ENCODE measurements at regions not wholly inside any gene's neighbourhood (a gene's known extent, or its start where the extent isn't known, plus 50 kb on each side); places are given as distances from the start of the nearest gene placed in this dataset.

- no peaks in the 10 kb centered on the region for H3K79me2 ChIP-seq (ENCODE audit: insufficient read depth, low read length)
- H3K4me3 ChIP-seq (replicated peaks in 1 of 3; ENCODE audit: low read depth in 2 of 3, low read length in 3 of 3) = no peak overlapping the region
- Mint-ChIP-seq H3K9me3 (peaks cover 0 to 3% (median 0%) of the 10 kb centered on the region in 7 donors), H3K27me3 (ENCODE audit: low read depth in 3 of 3) (peaks cover under 1 to 6% (median 3%) of the 10 kb centered on the region in 3 donors), H3K36me3 (no peaks in the 10 kb centered on the region), H3K4me1 (no peaks in the 10 kb centered on the region), H3K27ac (no peak overlapping the region), H3K4me3 (no peak overlapping the region)
- H2AFZ ChIP-seq (ENCODE audit: insufficient read depth, low read depth, low read length, poor library complexity, severe bottlenecking) = no peak overlapping the region
- TF ChIP-seq CTCF (IDR thresholded peaks at IDR 0.05) = no peak
- H3K27me3 ChIP-seq (ENCODE audit: control insufficient read depth in 2 of 2, insufficient read depth in 2 of 2, low read length in 2 of 2) = no peaks in the 10 kb centered on the region
- no peaks in the 10 kb centered on the region for H3K9me3 ChIP-seq (replicated peaks in 1 of 2; ENCODE audit: control insufficient read depth in 1 of 2, insufficient read depth in 1 of 2, low read length in 2 of 2)
- H3K9ac ChIP-seq (ENCODE audit: insufficient read depth, low read length, poor library complexity, severe bottlenecking) = no peak overlapping the region
- intact Hi-C loops (cut with micrococcal nuclease) = no loop called here
- whole genome bisulfite sequencing (ENCODE audit: insufficient coverage) = 67% methylated on average over 1 of the region's 3 CpGs
- no peaks in the 10 kb centered on the region for H3K36me3 ChIP-seq (replicated peaks in 1 of 2; ENCODE audit: control insufficient read depth in 1 of 2, insufficient read depth in 2 of 2, low read length in 2 of 2)
- H4K20me1 ChIP-seq (ENCODE audit: insufficient read depth, low read length) = no peaks in the 10 kb centered on the region
- H3K27ac ChIP-seq (ENCODE audit: low read depth in 1 of 2, low read length in 2 of 2) = no peak overlapping the region
- no peak for DNase-seq
- H3K4me2 ChIP-seq (replicated peaks; ENCODE audit: extremely low read depth, low read length, poor library complexity, severe bottlenecking) = no peak overlapping the region
- no peaks in the 10 kb centered on the region for H3K4me1 ChIP-seq (ENCODE audit: control insufficient read depth in 1 of 2, insufficient read depth in 2 of 2, low read length in 2 of 2)
These were observed 272.0 kb downstream of the ETAA1 start for GRCh38 chr2:67669168-67669567.

- no peak for TF ChIP-seq CTCF (IDR thresholded peaks at IDR 0.05)
- Mint-ChIP-seq H3K9me3 (peaks cover 0 to 3% (median 0%) of the 10 kb centered on the region in 7 donors), H3K27me3 (ENCODE audit: low read depth in 3 of 3) (peaks cover 0 to 6% (median 3%) of the 10 kb centered on the region in 3 donors), H3K36me3 (no peaks in the 10 kb centered on the region), H3K4me1 (no peaks in the 10 kb centered on the region), H3K4me3 (no peak overlapping the region), H3K27ac (no peak overlapping the region)
- Histone ChIP-seq H3K79me2 (ENCODE audit: insufficient read depth, low read length) (no peaks in the 10 kb centered on the region), H3K27ac (ENCODE audit: low read depth in 1 of 2, low read length in 2 of 2) (no peak overlapping the region), H2AFZ (ENCODE audit: insufficient read depth, low read depth, low read length, poor library complexity, severe bottlenecking) (no peak overlapping the region), H4K20me1 (ENCODE audit: insufficient read depth, low read length) (no peaks in the 10 kb centered on the region), H3K4me3 (replicated peaks in 1 of 3; ENCODE audit: low read depth in 2 of 3, low read length in 3 of 3) (no peak overlapping the region), H3K9me3 (replicated peaks in 1 of 2; ENCODE audit: control insufficient read depth in 1 of 2, insufficient read depth in 1 of 2, low read length in 2 of 2) (no peaks in the 10 kb centered on the region), H3K9ac (ENCODE audit: insufficient read depth, low read length, poor library complexity, severe bottlenecking) (no peak overlapping the region), H3K36me3 (replicated peaks in 1 of 2; ENCODE audit: control insufficient read depth in 1 of 2, insufficient read depth in 2 of 2, low read length in 2 of 2) (no peaks in the 10 kb centered on the region), H3K4me2 (replicated peaks; ENCODE audit: extremely low read depth, low read length, poor library complexity, severe bottlenecking) (no peak overlapping the region), H3K27me3 (ENCODE audit: control insufficient read depth in 2 of 2, insufficient read depth in 2 of 2, low read length in 2 of 2) (no peaks in the 10 kb centered on the region), H3K4me1 (ENCODE audit: control insufficient read depth in 1 of 2, insufficient read depth in 2 of 2, low read length in 2 of 2) (no peaks in the 10 kb centered on the region)
- DNase-seq = no peak
- WGBS (ENCODE audit: insufficient coverage) = 71% methylated on average over 4 of the region's 5 CpGs
- intact Hi-C loops (cut with micrococcal nuclease) = no loop called here
These were observed 272.6 kb downstream of the ETAA1 start for GRCh38 chr2:67669766-67670165.
